ENCODE measurements at regions not wholly inside any gene's neighbourhood (a gene's known extent, or its start where the extent isn't known, plus 50 kb on each side); places are given as distances from the start of the nearest gene placed in this dataset.

GRCh38 chr4:131044368-131044767 is 1948.4 kb downstream of the C4orf33 start (continued):
- no peak for TF ChIP-seq ZNF280A (IDR thresholded peaks at IDR 0.05; ENCODE audit: low read depth, partially characterized antibody)
- no peak for TF ChIP-seq ZNF324 (CRISPR knock-in tag; IDR thresholded peaks at IDR 0.05)
- TF ChIP-seq SMAD4 (CRISPR knock-in tag; conservative IDR thresholded peaks at IDR 0.05), result no peak
- TF ChIP-seq CBFA2T3 (IDR thresholded peaks at IDR 0.05), result no peak
- no peak for TF ChIP-seq E2F1 (CRISPR knock-in tag; IDR thresholded peaks at IDR 0.05)
- no peak for TF ChIP-seq ZNF316 (IDR thresholded peaks at IDR 0.05)

- no TSS peak for BruUV-seq (replicated peaks)
- in situ Hi-C loops (cut with MboI), result no loop called here
- WGBS (ENCODE audit: insufficient coverage, low coverage, missing lambda C conversion rate), result 0% methylated on average over 3 of the region's 4 CpGs
- Histone ChIP-seq H3K4me1 (replicated peaks in 1 of 2; ENCODE audit: control insufficient read depth in 2 of 2, insufficient read depth in 2 of 2, low read length in 2 of 2) (no peaks in the 10 kb centered on the region), H3K27ac (ENCODE audit: extremely low read depth, low read depth, low read length) (no peak overlapping the region), H4K20me1 (replicated peaks; ENCODE audit: control insufficient read depth, insufficient read depth, low read length) (no peaks in the 10 kb centered on the region), H3K27me3 (ENCODE audit: control insufficient read depth in 2 of 2, insufficient read depth in 2 of 2, low read length in 2 of 2) (no peaks in the 10 kb centered on the region), H3K79me2 (ENCODE audit: control insufficient read depth, insufficient read depth, low read length) (no peaks in the 10 kb centered on the region), H3K9me3 (replicated peaks; ENCODE audit: control insufficient read depth, insufficient read depth, low read depth, low read length) (no peaks in the 10 kb centered on the region), H3K4me2 (ENCODE audit: insufficient read depth, low read length) (no peak overlapping the region), H3K4me3 (no peak overlapping the region), H3K9me1 (ENCODE audit: control insufficient read depth, insufficient read depth, low read length) (no peaks in the 10 kb centered on the region), H3K36me3 (ENCODE audit: control insufficient read depth, insufficient read depth, low read length) (no peaks in the 10 kb centered on the region), H2AFZ (ENCODE audit: low read depth, low read length) (no peak overlapping the region), H3K9ac (ENCODE audit: insufficient read depth in 1 of 2, low read depth in 2 of 2, low read length in 2 of 2) (no peak overlapping the region)
- FAIRE-seq, result no peak
- no peak for ATAC-seq
- no peak for DNase-seq (ENCODE audit: extremely low read depth in 1 of 4, low spot score in 3 of 4)
- CTCF ChIA-PET (ENCODE audit: low intra/inter-chr PET ratio), result no interaction called here
- POLR2A ChIA-PET, result no interaction called here
- intact Hi-C loops (cut with micrococcal nuclease), result no loop called here
- TF ChIP-seq ATF6 (CRISPR knock-in tag; IDR thresholded peaks at IDR 0.05) (no peak), DNMT1 (IDR thresholded peaks at IDR 0.05) (no peak), HMGXB4 (CRISPR knock-in tag; IDR thresholded peaks at IDR 0.05) (no peak), IFI16 (CRISPR knock-in tag; IDR thresholded peaks at IDR 0.05) (no peak), E2F1 (CRISPR knock-in tag; IDR thresholded peaks at IDR 0.05) (no peak)
Measured at GRCh38 chr4:131046821-131047220, 1950.9 kb downstream of the C4orf33 start.
